GM12878 (cell line): ENCODE measurements at regions not wholly inside any gene's neighbourhood (a gene's known extent, or its start where the extent isn't known, plus 50 kb on each side); places are given as distances from the start of the nearest gene placed in this dataset.

Source experiments
- CBX3 ChIP-seq: fragments of 200-600 bp; sonication (generic); IDR thresholded peaks from 2 replicates; pipeline ENCODE4 v1.6.1; 2016; ENCODE audit warnings: low read depth, borderline replicate concordance
- CHD4 ChIP-seq: fragments of 200-600 bp; sonication (generic); IDR thresholded peaks from 2 replicates; pipeline ENCODE4 v1.6.1; 2016; ENCODE audit warnings: mild to moderate bottlenecking
- CTCF ChIP-seq, 3 experiments: IDR thresholded peaks in 2 of 3; conservative IDR thresholded peaks in 1 of 3; 2 replicates each; pipeline ENCODE4 v1.5.1; 2011; ENCODE audit warnings: low read depth in 3 of 3, low read length in 3 of 3, mild to moderate bottlenecking in 3 of 3, control low read depth in 2 of 3, moderate library complexity in 2 of 3, inconsistent platforms in 1 of 3, mixed read lengths in 1 of 3; ENCODE audit not compliant: control insufficient read depth in 2 of 3, insufficient read depth in 1 of 3; ENCODE audit errors: extremely low read depth in 1 of 3
- NFYB ChIP-seq: IDR thresholded peaks from 2 replicates; pipeline ENCODE4 v1.6.1; 2011; ENCODE audit warnings: low read depth, mild to moderate bottlenecking, low read length, improper control_type of control experiment, moderate library complexity; ENCODE audit not compliant: insufficient read depth
- PBX3 ChIP-seq: IDR thresholded peaks from 2 replicates; pipeline ENCODE4 v1.6.1; 2011; ENCODE audit warnings: mild to moderate bottlenecking, low read depth, low read length, moderate library complexity; ENCODE audit not compliant: insufficient replicate concordance
- RAD21 ChIP-seq: IDR thresholded peaks from 2 replicates; pipeline ENCODE4 v1.6.1; 2011; ENCODE audit warnings: mild to moderate bottlenecking, low read depth, low read length, moderate library complexity; ENCODE audit not compliant: insufficient read depth
- SIN3A ChIP-seq: IDR thresholded peaks from 2 replicates; pipeline ENCODE4 v1.6.1; 2012; ENCODE audit warnings: low read depth, low read length, improper control_type of control experiment
- SMC3 ChIP-seq: IDR thresholded peaks from 2 replicates; pipeline ENCODE4 v1.6.1; 2011; ENCODE audit warnings: low read length, improper control_type of control experiment, borderline replicate concordance
- SREBF2 ChIP-seq: IDR thresholded peaks from 2 replicates; pipeline ENCODE4 v1.6.1; 2012; ENCODE audit warnings: mild to moderate bottlenecking, low read length
- SRF ChIP-seq, 2 experiments: IDR thresholded peaks; 2 replicates each; pipeline ENCODE4 v1.6.1; 2011; ENCODE audit warnings: low read depth in 2 of 2, low read length in 2 of 2, mild to moderate bottlenecking in 1 of 2, moderate library complexity in 1 of 2
- ZBED1 ChIP-seq: IDR thresholded peaks from 2 replicates; pipeline ENCODE4 v1.6.1; 2016; ENCODE audit warnings: borderline replicate concordance

- TF ChIP-seq CTCF (IDR thresholded peaks at IDR 0.05 in 2 of 3, conservative IDR thresholded peaks at IDR 0.05 in 1 of 3; ENCODE audit: control insufficient read depth in 2 of 3, extremely low read depth in 1 of 3, insufficient read depth in 1 of 3, low read depth in 3 of 3, low read length in 3 of 3) (no peak), SRF (IDR thresholded peaks at IDR 0.05; ENCODE audit: low read depth in 2 of 2, low read length in 2 of 2) (no peak), NFYB (no peak), SMC3 (no peak), SIN3A (no peak), RAD21 (no peak), PBX3 (no peak), CBX3 (no peak), SREBF2 (no peak), CHD4 (no peak), ZBED1 (no peak)
These were observed 433.7 kb upstream of the TRIB2 start for GRCh38 chr2:12282780-12283695.
